Gastroesophageal sphincter (tissue), 3 donors: ENCODE measurements at regions not wholly inside any gene's neighbourhood (a gene's known extent, or its start where the extent isn't known, plus 50 kb on each side); places are given as distances from the start of the nearest gene placed in this dataset.

Experiments
- CTCF ChIP-seq, 4 experiments: fragments of 200-600 bp in 2 of 4; fragments of 450-650 bp in 2 of 4; sonication (generic) in 1 of 4; IDR thresholded peaks; one replicate each; pipeline ENCODE4 v1.5.1; 2017 to 2019; ENCODE audit warnings: antibody characterized with exemption in 4 of 4, mild to moderate bottlenecking in 2 of 4, moderate library complexity in 2 of 4
- POLR2A ChIP-seq, 2 donors: fragments of 450-650 bp; IDR thresholded peaks; one replicate each; pipeline ENCODE4 v1.6.1; 2017; ENCODE audit warnings: antibody characterized with exemption in 2 of 2, mild to moderate bottlenecking in 2 of 2, moderate library complexity in 1 of 2

GRCh38 chr13:111573801-111574200 is 253.4 kb downstream of the TEX29 start:
- TF ChIP-seq CTCF (IDR thresholded peaks at IDR 0.05) (no peak), POLR2A (IDR thresholded peaks at IDR 0.05) (no peak)
